DOHH2 (cell line): ENCODE measurements at regions not wholly inside any gene's neighbourhood (a gene's known extent, or its start where the extent isn't known, plus 50 kb on each side); places are given as distances from the start of the nearest gene placed in this dataset.

Experiments used
- H3F3A ChIP-seq: fragments of 200-600 bp; sonication (generic), shearing (Covaris generic); 2 replicates; pipeline ENCODE4 v1.6.0; 2016; ENCODE audit warnings: antibody characterized with exemption, mild to moderate bottlenecking; ENCODE audit not compliant: control insufficient read depth, insufficient read depth
- H3K27ac ChIP-seq: fragments of 200-600 bp; sonication (generic); 2 replicates; pipeline ENCODE4 v1.5.1; 2014; ENCODE audit warnings: low read depth, mild to moderate bottlenecking, low read length, moderate library complexity
- H3K27me3 ChIP-seq: fragments of 200-600 bp; sonication (generic); 2 replicates; pipeline ENCODE4 v1.6.1; 2014; ENCODE audit warnings: mild to moderate bottlenecking, low read length, mixed read lengths; ENCODE audit not compliant: control insufficient read depth
- H3K36me3 ChIP-seq: fragments of 200-600 bp; sonication (generic); 2 replicates; pipeline ENCODE4 v1.6.1; 2014; ENCODE audit warnings: mild to moderate bottlenecking, low read length, moderate library complexity, mixed read lengths; ENCODE audit not compliant: control insufficient read depth
- H3K4me1 ChIP-seq: fragments of 200-600 bp; sonication (generic); 2 replicates; pipeline ENCODE4 v1.6.1; 2014; ENCODE audit warnings: mild to moderate bottlenecking, low read length, mixed read lengths; ENCODE audit not compliant: control insufficient read depth
- H3K4me2 ChIP-seq: fragments of 200-600 bp; sonication (generic); 2 replicates; pipeline ENCODE4 v1.6.0; 2014; ENCODE audit warnings: mild to moderate bottlenecking, low read length, moderate library complexity
- H3K4me3 ChIP-seq: fragments of 200-600 bp; sonication (generic); 2 replicates; pipeline ENCODE4 v1.5.1; 2014; ENCODE audit warnings: mild to moderate bottlenecking, low read length, mixed read lengths
- H3K79me2 ChIP-seq: fragments of 200-600 bp; sonication (generic); 2 replicates; pipeline ENCODE4 v1.6.1; 2014; ENCODE audit warnings: mild to moderate bottlenecking, low read length, mixed read lengths; ENCODE audit not compliant: control insufficient read depth
- H3K9me2 ChIP-seq: fragments of 200-600 bp; sonication (generic); replicated peaks from 2 replicates; pipeline ENCODE4 v1.6.1; 2014; ENCODE audit warnings: mild to moderate bottlenecking, low read length, mixed read lengths; ENCODE audit not compliant: control insufficient read depth
- H3K9me3 ChIP-seq: fragments of 200-600 bp; sonication (generic); 2 replicates; pipeline ENCODE4 v1.6.1; 2014; ENCODE audit warnings: antibody characterized with exemption, low read length, mixed read lengths; ENCODE audit not compliant: control insufficient read depth, insufficient read depth
- H4K20me1 ChIP-seq: fragments of 200-600 bp; sonication (generic); 2 replicates; pipeline ENCODE4 v1.6.0; 2014; ENCODE audit warnings: low read depth, mild to moderate bottlenecking, antibody characterized with exemption, low read length, moderate library complexity; ENCODE audit not compliant: control insufficient read depth, insufficient read depth
- CTCF ChIP-seq: fragments of 200-600 bp; sonication (generic); IDR thresholded peaks from one replicate; pipeline ENCODE4 v1.5.1; 2014; ENCODE audit warnings: antibody characterized with exemption, mild to moderate bottlenecking, low read depth, low read length; ENCODE audit not compliant: poor library complexity, severe bottlenecking
- EZH2phosphoT487 ChIP-seq: fragments of 200-600 bp; sonication (generic); IDR thresholded peaks from 2 replicates; pipeline ENCODE4 v1.6.1; 2017; ENCODE audit warnings: borderline replicate concordance, mild to moderate bottlenecking, antibody characterized with exemption, low read length, moderate library complexity, mixed read lengths

- TF ChIP-seq CTCF (no peak), EZH2phosphoT487 (no peak)
- no peak overlapping the region for H3K4me3 ChIP-seq
- no peaks in the 10 kb centered on the region for H3K9me3 ChIP-seq
- H3K27me3 ChIP-seq, result peaks cover 47% of the 10 kb centered on the region
- no peak overlapping the region for H3K27ac ChIP-seq
- H3K36me3 ChIP-seq, result no peaks in the 10 kb centered on the region
- no peaks in the 10 kb centered on the region for H3K79me2 ChIP-seq
- H3F3A ChIP-seq, result no peaks in the 10 kb centered on the region
- H4K20me1 ChIP-seq, result no peaks in the 10 kb centered on the region
- H3K9me2 ChIP-seq, result no peaks in the 10 kb centered on the region
- no peaks in the 10 kb centered on the region for H3K4me1 ChIP-seq
- H3K4me2 ChIP-seq, result no peak overlapping the region
Measured at GRCh38 chr10:22473459-22473858, 128.2 kb downstream of the SPAG6 start.

- no peaks in the 10 kb centered on the region for H3F3A ChIP-seq
- H3K9me3 ChIP-seq, result no peaks in the 10 kb centered on the region
- 0 out of 2 replicates have a peak overlapping the region, but pooled peaks have one; percentile 7 for H3K4me3 ChIP-seq
- H3K27me3 ChIP-seq, result peaks cover 40% of the 10 kb centered on the region
- no peaks in the 10 kb centered on the region for H3K4me1 ChIP-seq
- H3K9me2 ChIP-seq, result no peaks in the 10 kb centered on the region
- H3K79me2 ChIP-seq, result no peaks in the 10 kb centered on the region
- TF ChIP-seq EZH2phosphoT487, result peak; percentile 60; the same call in 1 of the 2 replicates
- TF ChIP-seq CTCF, result no peak
- H3K4me2 ChIP-seq, result peak overlapping the region; percentile 34
- H3K27ac ChIP-seq, result no peak overlapping the region
- no peaks in the 10 kb centered on the region for H3K36me3 ChIP-seq
- no peaks in the 10 kb centered on the region for H4K20me1 ChIP-seq
Measured at GRCh38 chr10:22475651-22476600, 130.6 kb downstream of the SPAG6 start.

GRCh38 chr10:22476601-22477321 lies 131.5 kb downstream of the SPAG6 start:
- Histone ChIP-seq H3F3A (no peaks in the 10 kb centered on the region), H3K27ac (no peak overlapping the region), H3K79me2 (no peaks in the 10 kb centered on the region), H3K4me3 (no peak overlapping the region), H3K27me3 (peaks cover 40% of the 10 kb centered on the region), H3K4me1 (no peaks in the 10 kb centered on the region), H3K9me3 (no peaks in the 10 kb centered on the region), H3K36me3 (no peaks in the 10 kb centered on the region), H4K20me1 (no peaks in the 10 kb centered on the region), H3K9me2 (no peaks in the 10 kb centered on the region), H3K4me2 (no peak overlapping the region)
- TF ChIP-seq CTCF (no peak), EZH2phosphoT487 (no peak)
